GM18517 (cell line): ENCODE measurements at regions not wholly inside any gene's neighbourhood (a gene's known extent, or its start where the extent isn't known, plus 50 kb on each side); places are given as distances from the start of the nearest gene placed in this dataset.
"Not testable (repeated sequence)": the region's sequence is repeated elsewhere in the genome, so short reads cannot be mapped to it uniquely, and the experiment has no call there.

Experiments
- ATAC-seq: cut with Tn5 transposase; IDR thresholded peaks from one replicate; pipeline ENCODE4 v1.9.1; 2021; ENCODE audit warnings: mild to moderate bottlenecking, moderate library complexity; ENCODE audit not compliant: unreplicated experiment

GRCh38 chr4:156128616-156129015, 174.9 kb upstream of the CTSO start:
- no peak for ATAC-seq

DNA sequence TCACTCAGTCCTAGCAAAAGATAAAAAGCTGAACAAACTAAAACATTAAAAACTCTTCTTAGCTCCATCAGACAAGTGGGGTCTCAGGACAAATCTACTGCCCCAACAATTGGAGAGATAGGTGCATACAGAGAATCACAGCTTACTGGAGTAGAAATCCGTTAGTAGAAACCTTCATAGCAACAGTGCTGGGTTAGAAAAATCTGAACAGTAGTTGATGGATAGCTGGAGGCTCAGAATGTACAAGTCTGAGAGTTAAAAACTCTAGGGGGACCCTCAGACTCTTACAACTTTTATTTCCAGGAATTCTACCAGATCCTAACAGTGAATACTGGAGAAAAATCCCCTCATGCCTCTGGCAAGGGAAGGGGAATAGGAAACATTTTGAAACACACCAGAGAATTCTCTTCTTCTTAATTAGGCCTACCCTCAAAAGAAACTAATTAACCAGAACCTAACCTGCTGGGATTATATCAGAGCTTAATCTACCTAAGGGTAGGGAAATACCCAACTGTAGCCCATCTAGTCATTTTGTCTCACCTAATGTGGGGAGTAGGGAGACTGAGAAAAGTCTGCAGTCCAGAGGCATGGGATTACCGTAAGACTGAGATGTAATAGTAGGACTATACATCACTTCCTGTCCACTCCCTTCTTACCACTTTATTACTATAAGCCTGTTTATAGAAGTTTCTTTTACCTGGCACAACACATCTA, 165.0 kb upstream of the CTSO start:
- no peak for ATAC-seq

- no peak for ATAC-seq
Measured at GRCh38 chr4:156117743-156118142, 164.1 kb upstream of the CTSO start.

GRCh38 chr4:156116991-156117390, 163.3 kb upstream of the CTSO start:
- ATAC-seq = no peak

GRCh38 chr4:156113138-156113765, 159.6 kb upstream of the CTSO start:
- ATAC-seq = no peak

DNA sequence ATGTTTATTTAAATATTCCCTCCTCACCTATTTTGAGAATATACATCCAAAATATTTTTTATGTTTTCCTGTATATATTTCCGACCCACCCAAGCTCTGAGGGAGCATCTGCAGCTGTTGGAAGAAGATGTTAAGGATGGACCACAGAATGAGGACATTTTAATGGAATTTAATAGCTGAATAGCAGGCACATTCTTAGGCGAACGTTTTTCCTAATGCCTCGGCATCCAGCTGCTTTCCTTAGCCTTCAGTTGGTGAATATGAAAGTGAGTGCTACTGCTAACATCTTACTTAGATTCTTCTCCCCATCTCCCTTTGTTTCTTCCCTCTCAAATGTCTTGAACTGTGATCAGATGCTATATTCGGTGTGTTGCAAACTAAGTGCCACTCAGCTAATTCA, 158.0 kb upstream of the CTSO start:
- ATAC-seq = no peak

- no peak for ATAC-seq
Measured at GRCh38 chr4:156109943-156110900, 156.6 kb upstream of the CTSO start.

GRCh38 chr4:156109087-156109486, 155.4 kb upstream of the CTSO start:
- ATAC-seq = not testable (repeated sequence)

DNA sequence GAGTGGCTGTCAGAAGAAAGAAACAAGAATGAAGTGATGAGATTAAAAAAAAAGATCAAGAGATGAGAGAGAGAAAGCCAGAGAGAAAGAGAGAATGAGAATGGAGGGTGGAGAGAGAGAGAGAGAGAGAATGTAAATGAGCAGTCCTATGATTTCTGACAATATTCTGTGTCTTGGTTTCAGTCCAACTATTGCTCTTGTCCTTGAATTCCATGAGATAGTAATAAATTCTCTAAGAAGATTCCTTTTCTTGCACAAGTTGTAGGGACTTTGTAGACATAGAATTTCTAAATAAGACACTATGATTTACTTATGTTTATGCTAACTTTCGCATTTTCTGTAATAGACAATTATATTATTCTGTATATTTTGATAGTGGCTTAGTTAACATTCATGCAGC, 149.6 kb upstream of the CTSO start:
- ATAC-seq = no peak

DNA sequence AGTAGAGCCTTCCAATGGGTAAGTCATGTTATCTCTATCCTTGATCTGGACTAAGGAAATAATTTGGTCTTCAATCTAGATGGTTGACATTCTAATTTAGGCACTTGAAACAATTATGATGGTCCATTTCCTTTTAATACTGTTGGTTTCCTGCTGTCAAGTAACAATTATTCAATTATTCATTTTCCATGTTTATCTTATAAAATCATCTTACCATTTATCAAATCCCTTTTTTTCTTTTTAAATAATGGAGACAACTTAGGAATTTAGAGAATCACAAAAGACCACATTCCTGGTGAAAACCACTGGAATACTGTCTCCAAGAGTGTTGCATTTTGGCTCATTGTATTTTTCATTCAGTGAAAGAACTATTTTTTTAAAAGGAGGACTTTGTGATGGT, 148.7 kb upstream of the CTSO start:
- no peak for ATAC-seq

DNA sequence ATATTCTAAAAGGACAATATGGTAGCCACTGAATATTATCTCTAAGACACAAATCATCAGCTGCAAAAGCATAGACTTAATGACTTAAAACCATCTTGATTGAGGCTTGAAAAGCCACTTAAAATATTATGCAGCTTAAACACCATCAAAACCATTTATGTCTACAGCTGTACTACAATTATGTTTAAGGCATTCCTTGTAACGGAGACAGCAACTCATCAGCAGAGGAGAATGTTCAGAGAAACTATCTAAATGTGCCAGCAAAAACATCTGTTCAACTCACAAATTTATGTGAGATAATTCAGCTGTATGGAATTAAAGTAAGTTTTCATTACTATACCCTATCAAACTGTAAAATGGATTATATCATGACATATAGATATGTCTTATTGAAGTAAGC, 147.9 kb upstream of the CTSO start:
- ATAC-seq = no peak

GRCh38 chr4:156100651-156101050, 147.0 kb upstream of the CTSO start:
- no peak for ATAC-seq

- no peak for ATAC-seq
Measured at GRCh38 chr4:156098805-156099204, 145.1 kb upstream of the CTSO start.

GRCh38 chr4:156085100-156085499, 131.4 kb upstream of the CTSO start:
- no peak for ATAC-seq

DNA sequence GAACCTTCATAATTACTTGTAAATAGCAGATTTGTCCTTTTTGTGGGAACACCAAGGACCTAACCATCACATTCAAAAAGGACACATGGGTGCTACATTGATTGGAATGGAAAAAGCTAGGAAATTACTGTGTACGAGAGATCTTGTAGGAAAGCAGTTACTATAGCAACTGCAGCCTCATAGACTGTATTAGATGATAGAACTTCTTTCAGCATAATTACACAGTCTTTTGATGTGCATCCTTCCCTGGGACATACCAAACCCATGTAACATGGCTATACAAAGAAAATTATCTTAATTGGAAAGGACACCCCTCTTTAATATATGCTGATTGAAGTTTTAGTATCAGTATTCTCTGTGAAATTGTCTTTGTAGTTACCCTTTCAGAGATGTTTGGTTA, 130.7 kb upstream of the CTSO start:
- ATAC-seq = no peak

DNA sequence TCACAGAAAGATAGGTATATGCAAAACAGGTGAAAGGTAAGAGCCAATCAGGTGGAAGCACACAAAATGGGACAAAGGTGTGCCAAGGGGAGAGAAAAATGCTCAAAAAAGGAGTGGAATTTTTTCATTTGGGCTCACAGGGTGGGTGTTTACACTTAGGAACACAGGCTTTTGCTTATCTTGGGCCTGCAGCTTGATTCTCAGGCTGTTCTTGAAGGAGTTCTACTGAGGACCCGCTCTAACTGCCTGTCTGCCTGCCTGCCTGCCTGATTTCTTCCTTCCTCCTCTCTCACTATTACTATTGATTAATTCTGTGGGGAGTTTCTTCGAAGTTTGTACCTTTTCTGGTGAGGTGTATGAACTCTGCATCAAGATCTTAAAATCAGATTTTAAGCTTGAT, 120.3 kb upstream of the CTSO start:
- no peak for ATAC-seq

- ATAC-seq = no peak
Measured at GRCh38 chr4:156060661-156061060, 107.0 kb upstream of the CTSO start.

DNA sequence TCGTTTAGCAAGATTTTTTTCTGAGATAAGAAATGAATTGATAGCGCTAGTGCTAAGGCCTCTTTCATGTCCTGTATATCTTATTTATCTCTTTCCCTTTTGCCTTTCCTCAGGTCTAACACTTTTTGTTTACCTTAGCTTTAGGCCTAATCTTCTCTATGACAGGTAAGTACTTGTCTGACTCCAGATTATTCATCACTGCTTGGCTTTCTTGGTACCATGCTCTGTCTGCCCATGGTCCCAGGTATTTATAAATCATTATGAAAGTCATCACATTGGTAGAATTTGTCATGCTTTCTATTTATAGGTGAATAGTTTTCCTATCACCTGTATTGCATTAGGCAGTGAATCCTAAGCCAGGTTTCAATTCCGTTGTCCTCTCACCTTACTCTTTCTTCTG, 99.5 kb upstream of the CTSO start:
- no peak for ATAC-seq

DNA sequence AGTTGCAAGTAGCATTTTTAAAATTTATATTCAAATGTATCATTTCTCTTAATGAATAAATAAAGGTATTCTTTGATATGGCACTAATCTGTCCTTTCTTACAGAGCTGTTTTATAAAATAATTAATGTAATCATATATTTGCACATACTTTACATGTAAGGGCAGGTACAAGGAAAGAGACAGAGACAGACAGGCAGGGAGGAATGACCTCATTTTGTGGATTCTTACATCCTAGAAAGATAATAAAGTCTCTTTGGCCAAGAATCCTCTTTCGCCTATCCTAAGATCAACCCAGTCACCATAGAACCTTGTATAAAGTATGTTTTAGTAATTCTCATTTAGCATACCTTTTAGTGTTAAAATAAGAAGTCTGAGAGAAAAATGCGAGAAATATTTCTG, 98.5 kb upstream of the CTSO start:
- ATAC-seq = no peak

DNA sequence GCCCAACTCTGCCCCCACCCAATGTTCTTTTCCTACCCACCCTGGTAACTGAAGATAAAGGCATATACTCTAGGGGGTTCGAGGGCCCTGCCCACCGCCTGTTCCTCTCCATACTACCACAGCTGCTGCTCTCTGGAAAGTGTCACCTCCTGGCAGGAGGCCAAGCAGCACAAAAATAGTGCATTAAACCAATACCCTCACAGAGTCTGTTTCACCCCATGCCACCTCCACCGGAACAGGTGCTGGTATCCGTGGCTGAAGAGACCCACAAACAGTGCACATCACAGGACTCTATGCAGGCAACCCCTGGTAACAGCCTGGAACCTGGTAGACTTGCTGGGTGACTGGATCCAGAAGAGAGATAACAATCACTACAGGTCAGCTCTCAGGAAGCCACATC, 85.1 kb upstream of the CTSO start:
- no peak for ATAC-seq

DNA sequence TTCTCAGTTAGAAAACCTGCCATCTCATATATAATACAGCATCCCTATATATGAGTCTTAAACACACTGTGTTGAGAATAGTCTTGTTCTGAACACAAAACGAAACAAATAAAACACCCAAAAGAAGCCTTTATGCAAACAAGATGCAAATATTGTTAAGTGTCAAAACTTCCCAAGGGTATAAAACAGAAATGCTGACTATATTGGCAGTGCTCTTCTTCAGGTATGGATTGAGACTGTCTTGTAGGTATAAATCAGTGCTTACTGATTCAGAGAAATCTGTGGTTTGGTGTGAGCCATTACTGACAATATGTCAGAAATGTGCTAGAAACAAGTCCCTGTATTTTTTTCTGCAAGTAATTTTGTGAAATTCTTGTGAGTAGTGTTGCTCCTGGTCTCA, 82.8 kb upstream of the CTSO start:
- no peak for ATAC-seq

- ATAC-seq = no peak
Measured at GRCh38 chr4:156029691-156030090, 76.0 kb upstream of the CTSO start.
